ENCODE measurements at regions not wholly inside any gene's neighbourhood (a gene's known extent, or its start where the extent isn't known, plus 50 kb on each side); places are given as distances from the start of the nearest gene placed in this dataset.

DNA sequence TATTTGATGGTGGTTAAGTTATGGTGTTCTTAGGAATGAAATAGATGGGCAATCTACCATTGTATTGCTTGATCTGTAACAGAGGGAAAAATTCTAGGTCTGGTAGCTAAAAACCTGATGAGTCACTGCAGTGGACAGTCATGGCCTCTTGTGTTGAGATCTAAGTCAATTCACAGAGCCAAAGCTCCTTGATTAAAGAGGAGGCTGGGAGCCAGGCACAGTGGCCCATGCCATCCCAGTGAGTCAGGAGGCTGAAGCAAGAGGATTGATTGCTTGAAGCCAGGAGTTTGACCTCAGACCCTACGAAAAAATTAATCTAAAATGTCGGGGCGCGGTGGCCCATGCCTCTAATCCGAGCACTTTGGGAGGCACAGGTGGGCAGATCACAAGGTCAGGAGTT, 67.1 kb upstream of the KPNA3 start:
- TF ChIP-seq, protein P1, sequence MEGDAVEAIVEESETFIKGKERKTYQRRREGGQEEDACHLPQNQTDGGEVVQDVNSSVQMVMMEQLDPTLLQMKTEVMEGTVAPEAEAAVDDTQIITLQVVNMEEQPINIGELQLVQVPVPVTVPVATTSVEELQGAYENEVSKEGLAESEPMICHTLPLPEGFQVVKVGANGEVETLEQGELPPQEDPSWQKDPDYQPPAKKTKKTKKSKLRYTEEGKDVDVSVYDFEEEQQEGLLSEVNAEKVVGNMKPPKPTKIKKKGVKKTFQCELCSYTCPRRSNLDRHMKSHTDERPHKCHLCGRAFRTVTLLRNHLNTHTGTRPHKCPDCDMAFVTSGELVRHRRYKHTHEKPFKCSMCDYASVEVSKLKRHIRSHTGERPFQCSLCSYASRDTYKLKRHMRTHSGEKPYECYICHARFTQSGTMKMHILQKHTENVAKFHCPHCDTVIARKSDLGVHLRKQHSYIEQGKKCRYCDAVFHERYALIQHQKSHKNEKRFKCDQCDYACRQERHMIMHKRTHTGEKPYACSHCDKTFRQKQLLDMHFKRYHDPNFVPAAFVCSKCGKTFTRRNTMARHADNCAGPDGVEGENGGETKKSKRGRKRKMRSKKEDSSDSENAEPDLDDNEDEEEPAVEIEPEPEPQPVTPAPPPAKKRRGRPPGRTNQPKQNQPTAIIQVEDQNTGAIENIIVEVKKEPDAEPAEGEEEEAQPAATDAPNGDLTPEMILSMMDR (IDR thresholded peaks at IDR 0.05; ENCODE audit: insufficient read depth, low read depth, low read length), result no peak
- no peak for TF ChIP-seq EZH2 (IDR thresholded peaks at IDR 0.05; ENCODE audit: insufficient read depth, low read length)
